Mucosa of descending colon (tissue), 3 donors: ENCODE measurements at regions not wholly inside any gene's neighbourhood (a gene's known extent, or its start where the extent isn't known, plus 50 kb on each side); places are given as distances from the start of the nearest gene placed in this dataset.

Experiments used
- ATAC-seq: fragments of 200-7000 bp; cut with Tn5 transposase; one replicate; pipeline ENCODE4 v1.9.1; 2020; ENCODE audit warnings: mild to moderate bottlenecking, moderate library complexity
- DNase-seq, 3 donors: peaks; one replicate each; pipeline ENCODE4 v3.0.0-alpha.2; 2020
- H3K36me3 ChIP-seq: fragments of 200-600 bp; one replicate; pipeline ENCODE4 v1.8.0; 2021; ENCODE audit warnings: low read depth, mild to moderate bottlenecking
- H3K4me1 ChIP-seq: fragments of 200-600 bp; one replicate; pipeline ENCODE4 v1.8.0; 2021; ENCODE audit warnings: low read depth, mild to moderate bottlenecking
- H3K4me3 ChIP-seq: fragments of 200-600 bp; one replicate; pipeline ENCODE4 v1.8.0; 2021; ENCODE audit warnings: mild to moderate bottlenecking
- H3K9me3 ChIP-seq: fragments of 200-600 bp; one replicate; pipeline ENCODE4 v1.8.0; 2021; ENCODE audit warnings: mild to moderate bottlenecking
- CTCF ChIP-seq: fragments of 200-600 bp; IDR thresholded peaks from one replicate; pipeline ENCODE4 v1.8.0; 2022; ENCODE audit warnings: antibody characterized with exemption, mild to moderate bottlenecking
- intact Hi-C, 2 donors: fragments of 100-400 bp; cut with DNase I in 1 of 2; cut with micrococcal nuclease in 1 of 2; formaldehyde crosslinking; loops; one replicate each; pipeline versions ENCODE4 v1.11.0 to v1.11.1; 2022; cut with DNase I, micrococcal nuclease
- donor health status: DM: no; HTN: no; CAD: no; lungs with moderate emphysema.
- donor health status: DM: no; HTN: no; CAD: no.
- donor health status: DM: no; HTN: yes; CAD: no.

- no peak for ATAC-seq
- intact Hi-C loops = no loop called here
- Histone ChIP-seq H3K9me3 (no peaks in the 10 kb centered on the region), H3K4me1 (no peaks in the 10 kb centered on the region), H3K4me3 (no peak overlapping the region), H3K36me3 (no peaks in the 10 kb centered on the region)
- DNase-seq = no peak
- no peak for TF ChIP-seq CTCF
Measured at GRCh38 chr2:34492561-34493455, 893.7 kb upstream of the FAM98A start.

GRCh38 chr2:34486965-34487364 lies 887.9 kb upstream of the FAM98A start:
- no peak for ATAC-seq
- DNase-seq = no peak
- TF ChIP-seq CTCF = no peak
- intact Hi-C loops = no loop called here
- no peaks in the 10 kb centered on the region for H3K9me3 ChIP-seq
- H3K4me3 ChIP-seq = no peak overlapping the region
- no peaks in the 10 kb centered on the region for H3K4me1 ChIP-seq
- H3K36me3 ChIP-seq = no peaks in the 10 kb centered on the region

GRCh38 chr2:34481542-34481941 lies 882.4 kb upstream of the FAM98A start:
- intact Hi-C loops = no loop called here
- TF ChIP-seq CTCF = no peak
- no peak for DNase-seq
- ATAC-seq = no peak
- no peaks in the 10 kb centered on the region for H3K36me3 ChIP-seq
- no peaks in the 10 kb centered on the region for H3K9me3 ChIP-seq
- H3K4me3 ChIP-seq = no peak overlapping the region
- no peaks in the 10 kb centered on the region for H3K4me1 ChIP-seq

- ATAC-seq (no peak), DNase-seq (no peak)
- no peak for TF ChIP-seq CTCF
- H3K4me3 ChIP-seq = no peak overlapping the region
- intact Hi-C loops = no loop called here
- no peaks in the 10 kb centered on the region for H3K9me3 ChIP-seq
- no peaks in the 10 kb centered on the region for H3K36me3 ChIP-seq
- H3K4me1 ChIP-seq = no peaks in the 10 kb centered on the region
Measured at GRCh38 chr2:34480366-34480765, 881.3 kb upstream of the FAM98A start.

GRCh38 chr2:34475156-34475555 lies 876.1 kb upstream of the FAM98A start:
- no peaks in the 10 kb centered on the region for H3K4me1 ChIP-seq
- ATAC-seq = no peak
- no peak for TF ChIP-seq CTCF
- DNase-seq = no peak
- H3K9me3 ChIP-seq = no peaks in the 10 kb centered on the region
- no peaks in the 10 kb centered on the region for H3K36me3 ChIP-seq
- H3K4me3 ChIP-seq = no peak overlapping the region
- intact Hi-C loops = no loop called here
